Gastroesophageal sphincter (tissue), 4 donors: ENCODE measurements at regions not wholly inside any gene's neighbourhood (a gene's known extent, or its start where the extent isn't known, plus 50 kb on each side); places are given as distances from the start of the nearest gene placed in this dataset.

Experiments used
- ATAC-seq: fragments of 150-250 bp; one replicate; pipeline ENCODE4 v1.9.1; 2016; ENCODE audit warnings: mild to moderate bottlenecking, moderate library complexity
- H3K27ac ChIP-seq, 4 donors: fragments of 200-600 bp; sonication (generic) in 3 of 4; 1 replicate in 3 of 4; 2 replicates in 1 of 4; pipeline ENCODE4 v1.5.1; 2016 to 2019
- H3K27me3 ChIP-seq: fragments of 200-600 bp; sonication (generic); one replicate; pipeline ENCODE4 v1.5.1; 2019
- H3K36me3 ChIP-seq, 2 donors: fragments of 200-600 bp; sonication (generic); one replicate each; pipeline ENCODE4 v1.5.1; 2019; ENCODE audit warnings: control low read depth in 1 of 2
- H3K4me1 ChIP-seq, 3 donors: fragments of 200-600 bp; sonication (generic); 1 replicate in 2 of 3; 2 replicates in 1 of 3; pipeline ENCODE4 v1.5.1; 2016 to 2019; ENCODE audit warnings: control low read depth in 2 of 3
- H3K4me3 ChIP-seq, 2 donors: fragments of 200-600 bp; sonication (generic); one replicate each; pipeline ENCODE4 v1.5.1; 2019; ENCODE audit warnings: mild to moderate bottlenecking in 1 of 2, moderate library complexity in 1 of 2
- H3K9me3 ChIP-seq, 3 donors: fragments of 200-600 bp; sonication (generic); one replicate each; pipeline ENCODE4 v1.5.1; 2017 to 2019; ENCODE audit warnings: control low read depth in 2 of 3
- CTCF ChIP-seq, 4 experiments: fragments of 200-600 bp in 2 of 4; fragments of 450-650 bp in 2 of 4; sonication (generic) in 1 of 4; IDR thresholded peaks; one replicate each; pipeline ENCODE4 v1.5.1; 2017 to 2019; ENCODE audit warnings: antibody characterized with exemption in 4 of 4, mild to moderate bottlenecking in 2 of 4, moderate library complexity in 2 of 4
- EP300 ChIP-seq: sonication (generic); formaldehyde crosslinking; IDR thresholded peaks from one replicate; pipeline ENCODE4 v1.6.1; 2017; ENCODE audit warnings: antibody characterized with exemption, mild to moderate bottlenecking
- POLR2A ChIP-seq, 2 donors: fragments of 450-650 bp; IDR thresholded peaks; one replicate each; pipeline ENCODE4 v1.6.1; 2017; ENCODE audit warnings: antibody characterized with exemption in 2 of 2, mild to moderate bottlenecking in 2 of 2, moderate library complexity in 1 of 2
- POLR2AphosphoS5 ChIP-seq: sonication (generic); formaldehyde crosslinking; IDR thresholded peaks from one replicate; pipeline ENCODE4 v1.6.1; 2017; ENCODE audit warnings: antibody characterized with exemption
- WGBS, 2 donors: methylation state at CpG; one replicate each; pipeline ENCODE4 v1.1.5; 2018; ENCODE audit warnings: low coverage in 1 of 2; 5-methylcytosine and 5-hydroxymethylcytosine counted together

DNA sequence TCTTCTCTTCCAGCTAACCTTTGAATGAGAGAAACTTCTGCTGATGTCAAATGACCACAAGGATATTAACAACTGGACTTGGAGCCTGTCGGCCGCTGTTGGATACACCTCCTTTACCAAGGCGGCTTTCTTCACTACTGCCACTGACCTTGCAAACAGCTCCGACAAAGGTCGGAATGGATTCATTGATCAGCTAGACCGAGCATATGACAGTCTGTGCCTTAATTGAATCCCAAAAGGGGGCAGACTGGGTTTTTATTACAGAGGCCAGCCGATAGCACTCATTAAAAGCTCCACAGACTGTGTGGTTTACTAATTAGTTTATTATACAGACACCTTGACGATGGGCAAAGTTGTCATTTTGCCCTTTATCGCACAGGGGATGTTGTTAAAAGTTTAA, 394.5 kb downstream of the RERGL start:
- no peaks in the 10 kb centered on the region for H3K4me1 ChIP-seq
- no peak for TF ChIP-seq EP300
- TF ChIP-seq POLR2A (IDR thresholded peaks at IDR 0.05), result no peak
- TF ChIP-seq POLR2AphosphoS5, result no peak
- 53 to 56% methylated on average over 3 to 9 of the region's 9 CpGs for WGBS, 2 donors

GRCh38 chr12:17691369-17691768, 398.6 kb downstream of the RERGL start:
- TF ChIP-seq POLR2A (IDR thresholded peaks at IDR 0.05), result no peak
- TF ChIP-seq CTCF (IDR thresholded peaks at IDR 0.05), result no peak
- TF ChIP-seq POLR2AphosphoS5, result no peak
- TF ChIP-seq EP300, result no peak
- H3K36me3 ChIP-seq, result no peaks in the 10 kb centered on the region
- H3K27me3 ChIP-seq, result no peaks in the 10 kb centered on the region
- no peak overlapping the region for H3K4me3 ChIP-seq
- peaks cover 0 to 8% (median 0%) of the 10 kb centered on the region in 3 donors for H3K9me3 ChIP-seq
- H3K27ac ChIP-seq, result no peak overlapping the region
- no peaks in the 10 kb centered on the region for H3K4me1 ChIP-seq
- WGBS, 2 donors, result 92% methylated on average over 2 of the region's 2 CpGs; no CpG with 5 or more reads in 1 of the 2 donors
- ATAC-seq, result no peak

More for the DNA sequence above, 394.5 kb downstream of the RERGL start:
- Histone ChIP-seq H3K36me3 (no peaks in the 10 kb centered on the region), H3K27me3 (no peaks in the 10 kb centered on the region), H3K9me3 (peaks cover 0 to 2% (median 0%) of the 10 kb centered on the region in 3 donors), H3K4me3 (no peak overlapping the region), H3K27ac (no peak overlapping the region)
- no peak for ATAC-seq

DNA sequence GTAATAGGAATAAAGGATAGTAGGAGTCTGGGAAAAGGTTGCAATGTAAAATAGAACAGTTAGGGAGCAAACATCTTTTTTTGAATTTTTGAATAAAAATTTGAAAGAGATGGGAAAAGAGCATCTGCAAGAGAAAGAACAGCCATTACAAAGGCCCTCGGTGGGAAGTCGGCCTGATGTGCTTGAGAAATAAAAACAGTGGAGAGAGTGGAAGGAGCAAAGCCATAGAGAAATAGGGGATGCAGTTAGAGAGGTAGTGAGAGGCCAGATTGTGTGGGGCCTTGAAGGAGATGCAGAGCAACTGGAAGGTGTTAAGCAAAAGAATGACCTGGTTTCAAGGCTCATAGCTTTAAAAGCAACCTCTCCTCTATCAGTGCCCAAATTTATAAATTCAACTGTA, 409.8 kb downstream of the RERGL start:
- WGBS, 2 donors, result 24% methylated on average over 2 of the region's 2 CpGs; no CpG with 5 or more reads in 1 of the 2 donors
- Histone ChIP-seq H3K4me1 (no peaks in the 10 kb centered on the region), H3K4me3 (no peak overlapping the region), H3K9me3 (peaks cover 0 to 3% (median 0%) of the 10 kb centered on the region in 3 donors), H3K27me3 (no peaks in the 10 kb centered on the region), H3K36me3 (no peaks in the 10 kb centered on the region), H3K27ac (no peak overlapping the region)
- no peak for ATAC-seq
- TF ChIP-seq POLR2AphosphoS5 (no peak), POLR2A (IDR thresholded peaks at IDR 0.05) (no peak), CTCF (IDR thresholded peaks at IDR 0.05) (no peak), EP300 (no peak)

- no peaks in the 10 kb centered on the region for H3K36me3 ChIP-seq
- WGBS, 2 donors, result no CpG with 5 or more reads among the region's 10 CpGs
- peak; percentile 39 for ATAC-seq
Measured at GRCh38 chr12:17666641-17667324, 423.2 kb downstream of the RERGL start.

DNA sequence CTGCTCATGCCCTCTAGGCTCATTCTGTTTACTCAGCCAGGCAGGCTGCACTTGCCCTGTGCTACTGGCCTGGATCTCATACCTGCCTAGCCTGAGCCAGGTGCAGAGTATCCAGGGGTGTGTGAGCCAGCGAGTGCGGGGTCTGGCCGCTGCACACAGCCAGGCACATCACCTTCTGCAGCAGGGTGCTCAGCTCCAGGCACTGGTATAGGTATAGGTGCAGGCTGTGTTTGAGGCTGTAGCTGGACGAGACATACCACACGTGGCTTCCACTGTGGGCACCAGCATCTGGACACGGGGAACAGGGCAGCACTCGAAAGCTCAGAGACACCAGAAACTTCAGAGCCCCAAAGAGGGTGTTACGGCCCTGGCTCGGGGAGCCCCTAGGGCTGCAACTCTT, 424.2 kb downstream of the RERGL start:
- TF ChIP-seq POLR2AphosphoS5 (no peak), POLR2A (IDR thresholded peaks at IDR 0.05) (no peak), EP300 (no peak), CTCF (IDR thresholded peaks at IDR 0.05) (no peak)
- no peak for ATAC-seq
- H3K27ac ChIP-seq, result no peak overlapping the region
- no peaks in the 10 kb centered on the region for H3K27me3 ChIP-seq
- 79% methylated on average over 6 of the region's 9 CpGs; no CpG with 5 or more reads in 1 of the 2 donors for WGBS, 2 donors
- H3K36me3 ChIP-seq, result no peaks in the 10 kb centered on the region
- no peak overlapping the region for H3K4me3 ChIP-seq
- H3K9me3 ChIP-seq, result no peaks in the 10 kb centered on the region
- H3K4me1 ChIP-seq, result no peaks in the 10 kb centered on the region

More at GRCh38 chr12:17666641-17667324, 423.2 kb downstream of the RERGL start:
- no peaks in the 10 kb centered on the region for H3K4me1 ChIP-seq
- TF ChIP-seq POLR2AphosphoS5, result no peak
- no peak for TF ChIP-seq POLR2A (IDR thresholded peaks at IDR 0.05)
- no peak for TF ChIP-seq EP300
- TF ChIP-seq CTCF (IDR thresholded peaks at IDR 0.05), result no peak
- no peaks in the 10 kb centered on the region for H3K27me3 ChIP-seq
- no peaks in the 10 kb centered on the region for H3K9me3 ChIP-seq
- H3K4me3 ChIP-seq, result no peak overlapping the region
- no peak overlapping the region for H3K27ac ChIP-seq
